ENCODE measurements at regions not wholly inside any gene's neighbourhood (a gene's known extent, or its start where the extent isn't known, plus 50 kb on each side); places are given as distances from the start of the nearest gene placed in this dataset.

DNA sequence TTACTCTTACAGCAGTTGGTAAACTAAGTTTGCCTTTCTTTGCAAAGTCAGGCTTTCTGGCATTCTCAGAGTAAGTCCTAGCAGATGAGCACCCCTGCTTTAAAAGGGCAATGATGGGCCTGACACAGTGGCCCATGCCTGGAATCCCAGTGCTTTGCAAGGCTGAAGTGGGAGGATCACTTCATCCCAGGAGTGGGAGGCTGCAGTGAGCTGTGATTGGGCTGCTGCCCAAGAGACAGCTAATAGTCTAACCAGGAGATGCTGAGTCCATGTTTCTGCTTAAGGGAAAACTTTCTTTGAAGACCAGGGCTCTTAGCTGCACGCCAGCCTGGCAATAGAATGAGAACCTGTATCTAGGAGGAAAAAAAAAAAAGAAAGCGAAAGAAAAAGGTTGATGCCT, 100.2 kb upstream of the MPP7 start:
- no peaks in the 10 kb centered on the region for H3K9me3 ChIP-seq (ENCODE audit: insufficient read depth, low read depth, low read length)
- H3K4me2 ChIP-seq (ENCODE audit: low read depth, low read length, poor library complexity, severe bottlenecking): no peak overlapping the region
- H2AFZ ChIP-seq (ENCODE audit: low read length): no peak overlapping the region
- no peaks in the 10 kb centered on the region for H3K9me2 ChIP-seq (replicated peaks; ENCODE audit: low read depth, low read length)
- no peak overlapping the region for H3K9ac ChIP-seq (ENCODE audit: low read depth, low read length, poor library complexity, severe bottlenecking)
- TF ChIP-seq EZH2phosphoT487 (IDR thresholded peaks at IDR 0.05; ENCODE audit: borderline replicate concordance) (no peak), CTCF (conservative IDR thresholded peaks at IDR 0.05; ENCODE audit: low read length) (no peak)
- no peaks in the 10 kb centered on the region for H4K20me1 ChIP-seq (ENCODE audit: insufficient read depth, low read length, poor library complexity, severe bottlenecking)
- H3F3A ChIP-seq (ENCODE audit: low read depth): no peaks in the 10 kb centered on the region
- H3K36me3 ChIP-seq (ENCODE audit: insufficient read depth, low read length): no peaks in the 10 kb centered on the region
- no peaks in the 10 kb centered on the region for H3K27me3 ChIP-seq (ENCODE audit: insufficient read depth, low read length, poor library complexity, severe bottlenecking)
- no peaks in the 10 kb centered on the region for H3K79me2 ChIP-seq (ENCODE audit: insufficient read depth, low read length)
- H3K4me1 ChIP-seq (ENCODE audit: insufficient read depth, low read length, poor library complexity, severe bottlenecking): no peaks in the 10 kb centered on the region
- H3K4me3 ChIP-seq (ENCODE audit: low read length, poor library complexity, severe bottlenecking): no peak overlapping the region

DNA sequence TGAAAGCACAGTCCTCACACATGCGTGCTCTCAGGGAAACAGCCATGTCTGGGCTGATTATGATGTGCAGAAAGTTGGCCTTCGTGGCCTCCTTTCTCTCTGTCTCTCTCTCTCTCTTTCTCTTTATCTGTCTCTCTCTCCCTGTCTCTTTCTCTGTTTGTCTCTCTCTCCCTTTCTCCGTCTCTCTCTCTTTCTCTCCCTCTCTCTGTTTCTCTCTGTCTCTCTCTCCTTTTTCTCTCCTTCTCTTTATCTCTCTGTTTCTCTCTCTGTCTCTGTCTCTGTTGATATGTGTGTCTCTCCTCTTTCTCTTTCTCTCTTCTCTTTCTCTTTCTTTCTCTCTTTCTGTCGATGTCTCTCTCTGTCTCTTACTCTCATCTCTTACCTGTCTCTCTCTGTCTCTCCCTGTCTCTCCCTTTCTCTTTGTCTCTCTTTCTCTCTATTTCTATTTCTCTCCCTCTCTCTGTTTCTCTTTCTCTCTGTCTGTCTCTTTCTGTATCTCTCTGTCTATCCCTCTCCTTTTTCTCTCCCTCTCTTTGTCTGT, 105.4 kb upstream of the MPP7 start:
- no peaks in the 10 kb centered on the region for H3K79me2 ChIP-seq (ENCODE audit: insufficient read depth, low read length)
- H3K4me3 ChIP-seq (ENCODE audit: low read length, poor library complexity, severe bottlenecking): no peak overlapping the region
- no peaks in the 10 kb centered on the region for H3K27me3 ChIP-seq (ENCODE audit: insufficient read depth, low read length, poor library complexity, severe bottlenecking)
- no peak for TF ChIP-seq CTCF (conservative IDR thresholded peaks at IDR 0.05; ENCODE audit: low read length)
- no peak for TF ChIP-seq EZH2phosphoT487 (IDR thresholded peaks at IDR 0.05; ENCODE audit: borderline replicate concordance)
- no peaks in the 10 kb centered on the region for H3K4me1 ChIP-seq (ENCODE audit: insufficient read depth, low read length, poor library complexity, severe bottlenecking)
- H2AFZ ChIP-seq (ENCODE audit: low read length): no peak overlapping the region
- no peaks in the 10 kb centered on the region for H3K9me2 ChIP-seq (replicated peaks; ENCODE audit: low read depth, low read length)
- no peaks in the 10 kb centered on the region for H3K36me3 ChIP-seq (ENCODE audit: insufficient read depth, low read length)
- H4K20me1 ChIP-seq (ENCODE audit: insufficient read depth, low read length, poor library complexity, severe bottlenecking): no peaks in the 10 kb centered on the region
- H3F3A ChIP-seq (ENCODE audit: low read depth): no peaks in the 10 kb centered on the region
- H3K9ac ChIP-seq (ENCODE audit: low read depth, low read length, poor library complexity, severe bottlenecking): no peak overlapping the region
- no peak overlapping the region for H3K4me2 ChIP-seq (ENCODE audit: low read depth, low read length, poor library complexity, severe bottlenecking)
- H3K9me3 ChIP-seq (ENCODE audit: insufficient read depth, low read depth, low read length): no peaks in the 10 kb centered on the region

DNA sequence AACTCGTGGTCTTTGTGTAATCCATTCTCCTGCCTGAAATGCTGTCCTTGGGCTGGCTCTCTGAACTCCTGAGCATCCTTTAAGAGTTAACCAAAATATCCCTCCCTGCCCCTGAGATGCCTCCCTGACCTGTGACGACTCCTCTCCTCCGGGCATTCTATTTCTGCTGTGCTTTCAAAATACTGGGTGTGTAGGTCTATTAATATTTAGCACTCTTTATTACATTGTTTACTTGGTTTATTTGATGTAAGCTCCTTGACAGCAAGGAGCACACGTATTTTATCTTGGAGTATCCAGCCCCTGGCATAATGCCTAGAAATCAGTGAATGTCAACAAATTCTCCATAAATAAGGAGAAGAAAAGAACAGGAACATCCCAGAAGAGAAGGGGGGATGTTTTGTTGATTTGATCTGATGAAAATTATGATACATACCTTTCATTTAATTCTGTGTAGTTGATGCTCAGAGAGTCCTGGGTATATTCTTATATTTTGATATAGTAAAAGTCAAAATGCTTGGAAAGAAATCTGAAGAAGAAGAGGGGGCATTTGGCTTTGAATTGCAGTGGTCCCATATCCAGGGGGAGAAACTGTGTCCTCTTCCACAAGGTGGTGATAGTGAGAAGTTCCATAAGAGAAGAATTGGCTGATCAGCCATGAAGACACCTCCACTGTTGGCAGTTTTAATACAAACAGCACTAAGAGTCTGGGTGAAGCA, 107.7 kb upstream of the MPP7 start:
- H3K9me3 ChIP-seq (ENCODE audit: insufficient read depth, low read depth, low read length): no peaks in the 10 kb centered on the region
- no peaks in the 10 kb centered on the region for H3K79me2 ChIP-seq (ENCODE audit: insufficient read depth, low read length)
- no peaks in the 10 kb centered on the region for H4K20me1 ChIP-seq (ENCODE audit: insufficient read depth, low read length, poor library complexity, severe bottlenecking)
- H3K4me2 ChIP-seq (ENCODE audit: low read depth, low read length, poor library complexity, severe bottlenecking): no peak overlapping the region
- no peak overlapping the region for H2AFZ ChIP-seq (ENCODE audit: low read length)
- H3K27me3 ChIP-seq (ENCODE audit: insufficient read depth, low read length, poor library complexity, severe bottlenecking): no peaks in the 10 kb centered on the region
- H3K4me1 ChIP-seq (ENCODE audit: insufficient read depth, low read length, poor library complexity, severe bottlenecking): no peaks in the 10 kb centered on the region
- TF ChIP-seq CTCF (conservative IDR thresholded peaks at IDR 0.05; ENCODE audit: low read length) (peak; percentile 54), EZH2phosphoT487 (IDR thresholded peaks at IDR 0.05; ENCODE audit: borderline replicate concordance) (no peak)
- H3F3A ChIP-seq (ENCODE audit: low read depth): no peaks in the 10 kb centered on the region
- H3K9me2 ChIP-seq (replicated peaks; ENCODE audit: low read depth, low read length): no peaks in the 10 kb centered on the region
- no peak overlapping the region for H3K9ac ChIP-seq (ENCODE audit: low read depth, low read length, poor library complexity, severe bottlenecking)
- H3K4me3 ChIP-seq (ENCODE audit: low read length, poor library complexity, severe bottlenecking): no peak overlapping the region
- no peaks in the 10 kb centered on the region for H3K36me3 ChIP-seq (ENCODE audit: insufficient read depth, low read length)

All from Loucy (cell line).